ENCODE measurements at regions not wholly inside any gene's neighbourhood (a gene's known extent, or its start where the extent isn't known, plus 50 kb on each side); places are given as distances from the start of the nearest gene placed in this dataset.

DNA sequence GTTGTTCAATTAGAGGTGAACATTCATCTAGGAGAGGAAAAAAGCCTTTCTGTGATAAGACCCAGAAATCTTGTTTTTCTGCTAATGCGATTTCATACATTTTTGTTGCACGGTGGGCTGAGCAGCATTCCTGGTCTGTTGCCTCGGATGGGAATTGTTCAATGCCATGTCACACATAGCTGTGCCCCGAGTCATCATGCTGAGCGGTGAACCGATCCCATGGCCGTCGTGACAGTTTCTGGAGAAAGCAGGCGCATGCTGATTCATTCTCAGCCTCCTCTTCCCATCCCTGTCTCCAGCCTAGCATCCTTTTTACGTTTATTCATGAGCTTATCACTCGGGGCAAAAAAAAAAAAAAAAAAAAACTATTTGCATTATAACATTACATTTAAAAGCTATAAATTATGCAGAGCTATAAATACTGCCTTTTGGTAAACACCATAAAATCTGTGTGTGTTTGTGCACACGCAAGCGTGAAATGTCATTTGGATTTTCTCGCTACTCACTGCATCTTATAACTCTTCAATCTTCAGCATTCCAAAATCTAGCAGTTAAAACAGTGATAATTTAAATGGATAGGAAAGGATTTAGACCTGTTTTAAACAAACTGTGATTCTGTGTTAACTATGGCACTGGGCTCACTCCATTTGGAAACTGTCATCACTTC, 58.9 kb upstream of the IFNGR1 start:
- no peaks in the 10 kb centered on the region for H3K9me3 ChIP-seq (ENCODE audit: insufficient read depth in 2 of 2, low read depth in 1 of 2, low read length in 1 of 2)
- H3K36me3 ChIP-seq (ENCODE audit: control insufficient read depth in 2 of 4, insufficient read depth in 4 of 4, low read length in 3 of 4) = no peaks in the 10 kb centered on the region
- TF ChIP-seq MAFK (IDR thresholded peaks at IDR 0.05; ENCODE audit: low read depth, low read length) (no peak; the same call in 1 of the 2 replicates), TCF12 (IDR thresholded peaks at IDR 0.05; ENCODE audit: low read depth, low read length) (no peak), CBX8 (IDR thresholded peaks at IDR 0.05; ENCODE audit: borderline replicate concordance, low read depth, low read length) (no peak), CEBPB (IDR thresholded peaks at IDR 0.05; ENCODE audit: low read depth, low read length) (no peak), EP300 (IDR thresholded peaks at IDR 0.05; ENCODE audit: borderline replicate concordance in 1 of 2, low read depth in 2 of 2, low read length in 2 of 2) (no peak), NANOG (IDR thresholded peaks at IDR 0.05; ENCODE audit: insufficient read depth, low read depth, low read length, poor library complexity, severe bottlenecking) (no peak), BACH1 (IDR thresholded peaks at IDR 0.05; ENCODE audit: low read length) (peak; percentile 54), JUN (IDR thresholded peaks at IDR 0.05; ENCODE audit: low read depth, low read length) (0 out of 2 replicates have a peak, but pooled peaks have one; percentile 22), TEAD4 (IDR thresholded peaks at IDR 0.05; ENCODE audit: low read depth, low read length) (peak; percentile 52; the same call in 1 of the 2 replicates), SRF (IDR thresholded peaks at IDR 0.05; ENCODE audit: low read depth, low read length) (no peak), JUND (IDR thresholded peaks at IDR 0.05; ENCODE audit: low read length) (peak; percentile 81)
- TF ChIP-seq, protein P1, sequence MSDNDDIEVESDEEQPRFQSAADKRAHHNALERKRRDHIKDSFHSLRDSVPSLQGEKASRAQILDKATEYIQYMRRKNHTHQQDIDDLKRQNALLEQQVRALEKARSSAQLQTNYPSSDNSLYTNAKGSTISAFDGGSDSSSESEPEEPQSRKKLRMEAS (IDR thresholded peaks at IDR 0.05) = no peak
- no peaks in the 10 kb centered on the region for H4K20me1 ChIP-seq (replicated peaks in 1 of 2; ENCODE audit: control insufficient read depth in 1 of 2, insufficient read depth in 2 of 2, low read length in 2 of 2)
- no peak overlapping the region for H3K4me3 ChIP-seq (ENCODE audit: extremely low read depth in 1 of 4, insufficient read depth in 2 of 4, low read depth in 3 of 4, low read length in 4 of 4)
- H4K8ac ChIP-seq (ENCODE audit: extremely low read depth, insufficient read depth, low read length) = no peak overlapping the region
- H3K79me1 ChIP-seq (ENCODE audit: low read depth, low read length) = no peaks in the 10 kb centered on the region
- no peak overlapping the region for H2BK20ac ChIP-seq (ENCODE audit: low read length)
- H4K91ac ChIP-seq (replicated peaks; ENCODE audit: insufficient read length, low read length) = no peak overlapping the region
- ChIA-PET POLR2A (ENCODE audit: partially characterized antibody) (no interaction called here), CTCF (ENCODE audit: partially characterized antibody) (interaction anchor here (1.1 to 3.6 kb wide), 3 partner anchors 19 to 36 kb away, joined by 3 to 20 read pairs (median 4); no protein-coding TSS in a partner anchor)
- H2BK12ac ChIP-seq (ENCODE audit: low read depth, low read length) = no peak overlapping the region
- no peak overlapping the region for H4K5ac ChIP-seq (ENCODE audit: insufficient read length, low read depth, low read length)
- H3K18ac ChIP-seq (ENCODE audit: extremely low read depth, low read length) = no peak overlapping the region
- H3K14ac ChIP-seq (ENCODE audit: insufficient read length) = no peak overlapping the region
- peaks cover 0 to 2% (median 0%) of the 10 kb centered on the region in 4 experiments; a peak in 1 of 7 replicates for H3K27me3 ChIP-seq (replicated peaks in 1 of 4; ENCODE audit: control insufficient read depth in 3 of 4, extremely low read depth in 1 of 4, insufficient read depth in 3 of 4, low read length in 3 of 4)
- 68% methylated on average over 14 of the region's 14 CpGs; no CpG with 5 or more reads in 1 of the 2 experiments for whole genome bisulfite sequencing, 2 experiments (ENCODE audit: extremely low coverage in 1 of 2, insufficient coverage in 1 of 2, insufficient read length in 1 of 2, insufficient replicate concordance in 2 of 2, low coverage in 1 of 2, low lambda C conversion rate in 2 of 2, missing lambda C conversion rate in 1 of 2)
- no peak overlapping the region for H2AFZ ChIP-seq (ENCODE audit: low read length)
- no peak overlapping the region for H2BK15ac ChIP-seq (ENCODE audit: low read length)
- peaks cover 0 to 4% (median 2%) of the 10 kb centered on the region in 4 experiments; a peak in 2 of 7 replicates for H3K4me1 ChIP-seq (replicated peaks in 1 of 4; ENCODE audit: control insufficient read depth in 3 of 4, insufficient read depth in 4 of 4, low read length in 3 of 4)
- no peak overlapping the region for H3K4me2 ChIP-seq (ENCODE audit: insufficient read depth in 1 of 2, low read depth in 2 of 2, low read length in 2 of 2)
- no peak overlapping the region for H3K27ac ChIP-seq (ENCODE audit: low read depth, low read length)
- no peak overlapping the region for H3K23ac ChIP-seq (ENCODE audit: insufficient read length)
- H2AK5ac ChIP-seq (ENCODE audit: low read depth, low read length) = no peak overlapping the region
- no peaks in the 10 kb centered on the region for H3K79me2 ChIP-seq (ENCODE audit: control insufficient read depth in 1 of 2, insufficient read depth in 2 of 2, low read length in 2 of 2)
- H3K4ac ChIP-seq (replicated peaks; ENCODE audit: insufficient read length, low read depth, low read length) = no peak overlapping the region
- no peak overlapping the region for H2BK120ac ChIP-seq (replicated peaks; ENCODE audit: low read depth, low read length)
- H3K9ac ChIP-seq (replicated peaks in 1 of 4; ENCODE audit: extremely low read depth in 1 of 4, low read depth in 3 of 4, low read length in 3 of 4) = no peak overlapping the region
- DNase-seq (ENCODE audit: low read depth in 1 of 2, low spot score in 2 of 2) (peak in 1 of 2 experiments; percentile 58), FAIRE-seq (no peak)
- no peak overlapping the region for H3K56ac ChIP-seq (replicated peaks; ENCODE audit: insufficient read length, low read depth, low read length)
- H3K23me2 ChIP-seq (ENCODE audit: low read depth, low read length) = no peaks in the 10 kb centered on the region
- H2BK5ac ChIP-seq (ENCODE audit: low read depth, low read length) = no peak overlapping the region

Data from H1 (cell line).